Suprapubic skin (tissue), 4 donors: ENCODE measurements at regions not wholly inside any gene's neighbourhood (a gene's known extent, or its start where the extent isn't known, plus 50 kb on each side); places are given as distances from the start of the nearest gene placed in this dataset.
"Not testable (repeated sequence)": the region's sequence is repeated elsewhere in the genome, so short reads cannot be mapped to it uniquely, and the experiment has no call there.

Experiments used
- DNase-seq, 2 donors: peaks; one replicate each; pipeline ENCODE4 v3.0.0-alpha.2; 2019; ENCODE audit warnings: low spot score in 2 of 2
- H3K27ac ChIP-seq: fragments of 200-600 bp; sonication (generic); one replicate; pipeline ENCODE4 v1.5.1; 2019
- H3K27me3 ChIP-seq: fragments of 200-600 bp; sonication (generic); one replicate; pipeline ENCODE4 v1.5.1; 2019
- H3K36me3 ChIP-seq: fragments of 200-600 bp; sonication (generic); one replicate; pipeline ENCODE4 v1.5.1; 2019
- H3K4me1 ChIP-seq: fragments of 200-600 bp; sonication (generic); one replicate; pipeline ENCODE4 v1.5.1; 2019
- H3K4me3 ChIP-seq: fragments of 200-600 bp; sonication (generic); one replicate; pipeline ENCODE4 v1.5.1; 2019; ENCODE audit warnings: mild to moderate bottlenecking
- H3K9me3 ChIP-seq: fragments of 200-600 bp; sonication (generic); one replicate; pipeline ENCODE4 v1.5.1; 2019
- CTCF ChIP-seq, 2 donors: fragments of 200-600 bp in 1 of 2; fragments of 450-650 bp in 1 of 2; sonication (generic) in 1 of 2; IDR thresholded peaks; one replicate each; pipeline ENCODE4 v1.5.1; 2016 to 2019; ENCODE audit warnings: antibody characterized with exemption in 2 of 2, mild to moderate bottlenecking in 1 of 2, moderate library complexity in 1 of 2
- EP300 ChIP-seq: sonication (generic); formaldehyde crosslinking; IDR thresholded peaks from one replicate; pipeline ENCODE4 v1.6.1; 2017; ENCODE audit warnings: antibody characterized with exemption
- POLR2A ChIP-seq, 2 donors: fragments of 450-650 bp; IDR thresholded peaks; one replicate each; pipeline ENCODE4 v1.6.1; 2017; ENCODE audit warnings: antibody characterized with exemption in 2 of 2, mild to moderate bottlenecking in 2 of 2, moderate library complexity in 2 of 2
- POLR2AphosphoS5 ChIP-seq, 3 donors: sonication (generic); formaldehyde crosslinking; IDR thresholded peaks; one replicate each; pipeline ENCODE4 v1.6.1; 2017; ENCODE audit warnings: antibody characterized with exemption in 3 of 3
- WGBS: methylation state at CpG from one replicate; pipeline ENCODE4 v1.1.5; 2018; 5-methylcytosine and 5-hydroxymethylcytosine counted together

GRCh38 chr2:126050991-126051736 lies 604.8 kb upstream of the GYPC start:
- H3K36me3 ChIP-seq = no peaks in the 10 kb centered on the region
- no peak for DNase-seq
- no peaks in the 10 kb centered on the region for H3K27me3 ChIP-seq
- no peak overlapping the region for H3K27ac ChIP-seq
- WGBS = 87% methylated on average over 7 of the region's 7 CpGs
- TF ChIP-seq POLR2A (IDR thresholded peaks at IDR 0.05) = no peak
- no peak for TF ChIP-seq EP300
- no peak for TF ChIP-seq POLR2AphosphoS5 (IDR thresholded peaks at IDR 0.05)
- no peak for TF ChIP-seq CTCF (IDR thresholded peaks at IDR 0.05)
- H3K4me3 ChIP-seq = no peak overlapping the region
- no peaks in the 10 kb centered on the region for H3K4me1 ChIP-seq
- H3K9me3 ChIP-seq = peaks cover 20% of the 10 kb centered on the region

- 87% methylated on average over 6 of the region's 6 CpGs for WGBS
- not testable (repeated sequence) for H3K4me1 ChIP-seq, H3K27ac ChIP-seq, H3K27me3 ChIP-seq, DNase-seq, H3K36me3 ChIP-seq, H3K4me3 ChIP-seq
- peaks cover 20% of the 10 kb centered on the region for H3K9me3 ChIP-seq
These were observed 604.2 kb upstream of the GYPC start for GRCh38 chr2:126051737-126052240.

- H3K27me3 ChIP-seq = no peaks in the 10 kb centered on the region
- H3K4me1 ChIP-seq = no peaks in the 10 kb centered on the region
- no peak overlapping the region for H3K27ac ChIP-seq
- H3K9me3 ChIP-seq = peaks cover 6% of the 10 kb centered on the region
- 54% methylated on average over 2 of the region's 2 CpGs for WGBS
- H3K4me3 ChIP-seq = no peak overlapping the region
- TF ChIP-seq EP300 (no peak), POLR2AphosphoS5 (IDR thresholded peaks at IDR 0.05) (no peak), POLR2A (IDR thresholded peaks at IDR 0.05) (no peak), CTCF (IDR thresholded peaks at IDR 0.05) (no peak)
- no peaks in the 10 kb centered on the region for H3K36me3 ChIP-seq
- DNase-seq = no peak
These were observed 596.6 kb upstream of the GYPC start for GRCh38 chr2:126059379-126059778.

GRCh38 chr2:126085011-126085795 lies 570.8 kb upstream of the GYPC start:
- Histone ChIP-seq H3K27ac (no peak overlapping the region), H3K36me3 (no peaks in the 10 kb centered on the region), H3K4me3 (no peak overlapping the region)

GRCh38 chr2:126100962-126101361 lies 555.0 kb upstream of the GYPC start:
- no peak overlapping the region for H3K27ac ChIP-seq
- H3K27me3 ChIP-seq = no peaks in the 10 kb centered on the region
- H3K36me3 ChIP-seq = no peaks in the 10 kb centered on the region
- no peak for TF ChIP-seq POLR2AphosphoS5 (IDR thresholded peaks at IDR 0.05)
- no peak for TF ChIP-seq CTCF (IDR thresholded peaks at IDR 0.05)
- no peak for TF ChIP-seq EP300
- no peak for TF ChIP-seq POLR2A (IDR thresholded peaks at IDR 0.05)
- no peaks in the 10 kb centered on the region for H3K4me1 ChIP-seq
- no peak overlapping the region for H3K4me3 ChIP-seq
- no peak for DNase-seq
- 70% methylated on average over 1 of the region's 1 CpG for WGBS
- H3K9me3 ChIP-seq = no peaks in the 10 kb centered on the region

More at GRCh38 chr2:126085011-126085795, 570.8 kb upstream of the GYPC start:
- H3K4me1 ChIP-seq = no peaks in the 10 kb centered on the region
- no peak for TF ChIP-seq CTCF (IDR thresholded peaks at IDR 0.05)
- no peak for TF ChIP-seq EP300
- TF ChIP-seq POLR2A (IDR thresholded peaks at IDR 0.05) = no peak
- TF ChIP-seq POLR2AphosphoS5 (IDR thresholded peaks at IDR 0.05) = no peak
- WGBS = 76% methylated on average over 3 of the region's 3 CpGs
- H3K27me3 ChIP-seq = no peaks in the 10 kb centered on the region
- no peak for DNase-seq
- H3K9me3 ChIP-seq = no peaks in the 10 kb centered on the region
